K562 (cell line): ENCODE measurements at regions not wholly inside any gene's neighbourhood (a gene's known extent, or its start where the extent isn't known, plus 50 kb on each side); places are given as distances from the start of the nearest gene placed in this dataset.

Source experiments
- ATAC-seq: fragments of 200-7000 bp; cut with Tn5 transposase; 3 replicates; pipeline ENCODE4 v1.9.1; 2020; ENCODE audit warnings: moderate library complexity
- BruUV-seq: library from RNA; stranded (reverse); fragments of 400-500 nt; replicated peaks from 2 replicates; lab custom pipeline; 2021; lab: Mats Ljungman, UMichigan
- CTCF ChIA-PET: fragments of 300-600 bp; formaldehyde crosslinking; extraction: SDS; loops from one replicate; lab custom pipeline; 2021; ENCODE audit warnings: low intra/inter-chr PET ratio; lab: Yijun Ruan, JAX
- POLR2A ChIA-PET: fragments of 300-600, 350-650 bp; sonication (Branson Sonifier 250); formaldehyde crosslinking; extraction: SDS; loops from one replicate; lab custom pipeline; 2021; ENCODE audit warnings: antibody characterized with exemption, inconsistent platforms; lab: Yijun Ruan, JAX
- DNase-seq, 4 experiments: peaks; one replicate each; pipeline versions ENCODE4 v3.0.0 to v3.0.0-alpha.2; 2011 to 2018; ENCODE audit warnings: low spot score in 3 of 4, mixed read lengths in 3 of 4; ENCODE audit errors: extremely low read depth in 1 of 4
- FAIRE-seq: peaks from 2 replicates; lab custom pipeline; 2011; peaks lifted over from hg19 to GRCh38; lab: Jason Lieb, UNC
- H2AFZ ChIP-seq: 2 replicates; pipeline ENCODE4 v1.6.0; 2011; ENCODE audit warnings: low read depth, low read length, control low read depth, inconsistent platforms
- H3K27ac ChIP-seq: fragments of 200-600 bp; 3 replicates; pipeline ENCODE4 v1.8.0; 2011; ENCODE audit warnings: low read depth, mild to moderate bottlenecking, control low read depth, inconsistent platforms, low read length, moderate library complexity, mixed read lengths; ENCODE audit errors: extremely low read depth
- H3K27me3 ChIP-seq, 2 experiments: fragments of 300-600 bp in 1 of 2; 2 replicates in 1 of 2; 3 replicates in 1 of 2; pipeline versions ENCODE4 v1.6.0 to v1.8.0; 2011; ENCODE audit warnings: inconsistent platforms in 2 of 2, low read length in 2 of 2, mild to moderate bottlenecking in 1 of 2, mixed read lengths in 1 of 2, moderate library complexity in 1 of 2; ENCODE audit not compliant: control insufficient read depth in 2 of 2, insufficient read depth in 2 of 2
- H3K36me3 ChIP-seq: fragments of 300-600 bp; 3 replicates; pipeline ENCODE4 v1.8.0; 2011; ENCODE audit warnings: mild to moderate bottlenecking, low read length, inconsistent platforms; ENCODE audit not compliant: control insufficient read depth, insufficient read depth
- H3K4me1 ChIP-seq, 2 experiments: fragments of 200-600 bp in 1 of 2; replicated peaks in 1 of 2; 2 replicates in 1 of 2; 3 replicates in 1 of 2; pipeline versions ENCODE4 v1.5.1 to v1.8.0; 2011; ENCODE audit warnings: inconsistent platforms in 2 of 2, low read length in 2 of 2, mild to moderate bottlenecking in 1 of 2, mixed read lengths in 1 of 2, moderate library complexity in 1 of 2; ENCODE audit not compliant: control insufficient read depth in 2 of 2, insufficient read depth in 2 of 2
- H3K4me2 ChIP-seq: 2 replicates; pipeline ENCODE4 v1.6.1; 2011; ENCODE audit warnings: low read length, control low read depth, inconsistent platforms, mixed read lengths; ENCODE audit not compliant: insufficient read depth
- H3K4me3 ChIP-seq: fragments of 200-600 bp; sonication (generic), shearing (Covaris generic); 2 replicates; pipeline ENCODE4 v1.5.1; 2016; ENCODE audit warnings: control low read depth, inconsistent platforms
- H3K79me2 ChIP-seq: fragments of 200-600 bp; 3 replicates; pipeline ENCODE4 v1.8.0; 2011; ENCODE audit warnings: low read length, inconsistent platforms; ENCODE audit not compliant: control insufficient read depth, insufficient read depth
- H3K9ac ChIP-seq, 2 experiments: 2 replicates each; pipeline versions ENCODE4 v1.6.0 to v1.6.1; 2011; ENCODE audit warnings: low read depth in 2 of 2, low read length in 2 of 2, control low read depth in 1 of 2, inconsistent platforms in 1 of 2, mild to moderate bottlenecking in 1 of 2, mixed read lengths in 1 of 2; ENCODE audit not compliant: insufficient read depth in 1 of 2
- H3K9me1 ChIP-seq: one replicate; pipeline ENCODE4 v1.6.0; 2011; ENCODE audit warnings: inconsistent platforms, mild to moderate bottlenecking, low read length, moderate library complexity; ENCODE audit not compliant: control insufficient read depth, insufficient read depth
- H3K9me3 ChIP-seq: replicated peaks from 2 replicates; pipeline ENCODE4 v1.5.1; 2011; ENCODE audit warnings: low read depth, low read length, inconsistent platforms; ENCODE audit not compliant: control insufficient read depth, insufficient read depth
- H4K20me1 ChIP-seq: replicated peaks from 2 replicates; pipeline ENCODE4 v1.6.1; 2011; ENCODE audit warnings: low read length, inconsistent platforms, mixed read lengths; ENCODE audit not compliant: control insufficient read depth, insufficient read depth
- EP400 ChIP-seq: fragments of 450-650 bp; IDR thresholded peaks from 2 replicates; pipeline ENCODE4 v1.6.1; 2017; ENCODE audit warnings: antibody characterized with exemption, mild to moderate bottlenecking, moderate library complexity
- RBM14 ChIP-seq: fragments of 200-400 bp; formaldehyde crosslinking; IDR thresholded peaks from 2 replicates; pipeline ENCODE4 v1.6.1; 2018; ENCODE audit warnings: low read depth, mild to moderate bottlenecking, low read length, moderate library complexity, borderline replicate concordance; ENCODE audit not compliant: insufficient read depth
- SRSF1 ChIP-seq: fragments of 200-400 bp; formaldehyde crosslinking; IDR thresholded peaks from 2 replicates; pipeline ENCODE4 v1.6.1; 2017; ENCODE audit warnings: mild to moderate bottlenecking, low read depth, low read length, moderate library complexity
- U2AF2 ChIP-seq: fragments of 200-400 bp; formaldehyde crosslinking; optimal IDR thresholded peaks from 2 replicates; pipeline ENCODE3; 2017; ENCODE audit warnings: low read depth, mild to moderate bottlenecking, low read length
- ZBTB26 ChIP-seq: fragments of 450-650 bp; formaldehyde crosslinking; IDR thresholded peaks from 2 replicates; pipeline ENCODE4 v1.4.0; 2022; ENCODE audit warnings: missing genetic modification characterization
- ZKSCAN1 ChIP-seq: fragments of 150-350 bp; IDR thresholded peaks from 2 replicates; pipeline ENCODE4 v1.6.1; 2016; ENCODE audit warnings: low read depth, low read length
- ZNF263 ChIP-seq: sonication (generic); formaldehyde crosslinking; IDR thresholded peaks from 2 replicates; pipeline ENCODE4 v1.8.0; 2022; ENCODE audit warnings: mild to moderate bottlenecking, missing genetic modification reagents, borderline replicate concordance
- WGBS: fragments of 100-300 bp; shearing (Covaris generic); methylation state at CpG from one replicate; pipeline ENCODE4 v1.1.6; 2016; ENCODE audit warnings: low coverage, mixed read lengths; ENCODE audit not compliant: insufficient coverage; ENCODE audit errors: missing lambda C conversion rate; 5-methylcytosine and 5-hydroxymethylcytosine counted together
- in situ Hi-C: fragments of 300-500 bp; cut with MboI; formaldehyde crosslinking; loops from 4 replicates; pipeline ENCODE4 v1.15.0; 2018; ENCODE audit warnings: inconsistent platforms, mixed read lengths
- intact Hi-C: fragments of 100-400 bp; cut with micrococcal nuclease; formaldehyde crosslinking; loops from 2 replicates; pipeline ENCODE4 v1.14.2; 2022

GRCh38 chr13:78239714-78240113 lies 321.1 kb upstream of the EDNRB start:
- ATAC-seq (no peak), FAIRE-seq (no peak), DNase-seq (no peak)
- intact Hi-C loops = no loop called here
- in situ Hi-C loops = no loop called here
- H3K27ac ChIP-seq = no peak overlapping the region
- H3K36me3 ChIP-seq = no peaks in the 10 kb centered on the region
- H4K20me1 ChIP-seq = no peaks in the 10 kb centered on the region
- no peak for TF ChIP-seq ZNF263 (CRISPR knock-in tag)
- no peak for TF ChIP-seq ZKSCAN1
- no peak for TF ChIP-seq SRSF1
- no peak for TF ChIP-seq EP400
- TF ChIP-seq U2AF2 = no peak
- H3K27me3 ChIP-seq = no peaks in the 10 kb centered on the region
- H3K79me2 ChIP-seq = no peaks in the 10 kb centered on the region
- BruUV-seq = no TSS peak
- POLR2A ChIA-PET = no interaction called here
- H3K4me2 ChIP-seq = no peak overlapping the region
- H3K4me1 ChIP-seq = no peaks in the 10 kb centered on the region
- CTCF ChIA-PET = no interaction called here
- H2AFZ ChIP-seq = no peak overlapping the region
- H3K9ac ChIP-seq = no peak overlapping the region
- H3K4me3 ChIP-seq = no peak overlapping the region
- 0% methylated on average over 2 of the region's 2 CpGs for WGBS
- no peaks in the 10 kb centered on the region for H3K9me1 ChIP-seq
- H3K9me3 ChIP-seq = no peaks in the 10 kb centered on the region

DNA sequence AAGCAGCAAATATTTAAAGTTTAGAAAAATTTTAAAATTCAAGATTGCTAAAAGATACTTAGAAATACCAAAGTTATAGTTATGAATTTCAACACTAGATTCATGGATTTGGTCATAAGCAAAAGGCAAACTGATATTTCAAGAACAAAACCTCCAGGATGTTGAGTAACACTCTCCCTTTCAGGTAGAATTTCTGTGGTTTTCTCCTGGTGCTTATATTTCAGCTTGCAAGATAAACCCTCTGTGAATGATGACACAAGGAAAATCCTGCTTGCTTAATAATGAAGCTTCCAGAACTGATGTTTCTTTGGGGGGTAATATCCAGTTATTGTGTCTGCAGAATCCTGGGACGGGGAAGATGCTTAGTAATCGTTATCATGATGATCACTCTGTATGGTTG lies 320.3 kb upstream of the EDNRB start:
- Histone ChIP-seq H3K9ac (no peak overlapping the region), H3K4me1 (no peaks in the 10 kb centered on the region), H4K20me1 (no peaks in the 10 kb centered on the region), H3K9me1 (no peaks in the 10 kb centered on the region), H2AFZ (no peak overlapping the region), H3K27ac (no peak overlapping the region), H3K27me3 (no peaks in the 10 kb centered on the region), H3K4me2 (no peak overlapping the region), H3K36me3 (no peaks in the 10 kb centered on the region), H3K79me2 (no peaks in the 10 kb centered on the region), H3K4me3 (no peak overlapping the region), H3K9me3 (no peaks in the 10 kb centered on the region)
- CTCF ChIA-PET = no interaction called here
- 0% methylated on average over 2 of the region's 2 CpGs for WGBS
- intact Hi-C loops (no loop called here), in situ Hi-C loops (no loop called here)
- POLR2A ChIA-PET = no interaction called here
- no peak for DNase-seq
- TF ChIP-seq ZBTB26 (CRISPR knock-in tag) = no peak
- TF ChIP-seq RBM14 = no peak
- no peak for FAIRE-seq
- no peak for ATAC-seq
- no TSS peak for BruUV-seq
